GM12875 (cell line): ENCODE measurements at regions not wholly inside any gene's neighbourhood (a gene's known extent, or its start where the extent isn't known, plus 50 kb on each side); places are given as distances from the start of the nearest gene placed in this dataset.
"Not testable (repeated sequence)": the region's sequence is repeated elsewhere in the genome, so short reads cannot be mapped to it uniquely, and the experiment has no call there.

Source experiments
- H3K4me3 ChIP-seq: one replicate; pipeline ENCODE4 v1.5.1; 2011; ENCODE audit warnings: low read depth, low read length, control low read depth
- TF ChIP-seq, protein P1 (sequence below): IDR thresholded peaks from 2 replicates; pipeline ENCODE4 v1.5.1; 2011; ENCODE audit warnings: low read depth, mild to moderate bottlenecking, control low read depth, inconsistent platforms, low read length, moderate library complexity, borderline replicate concordance; ENCODE audit not compliant: insufficient read depth

- TF ChIP-seq, protein P1, sequence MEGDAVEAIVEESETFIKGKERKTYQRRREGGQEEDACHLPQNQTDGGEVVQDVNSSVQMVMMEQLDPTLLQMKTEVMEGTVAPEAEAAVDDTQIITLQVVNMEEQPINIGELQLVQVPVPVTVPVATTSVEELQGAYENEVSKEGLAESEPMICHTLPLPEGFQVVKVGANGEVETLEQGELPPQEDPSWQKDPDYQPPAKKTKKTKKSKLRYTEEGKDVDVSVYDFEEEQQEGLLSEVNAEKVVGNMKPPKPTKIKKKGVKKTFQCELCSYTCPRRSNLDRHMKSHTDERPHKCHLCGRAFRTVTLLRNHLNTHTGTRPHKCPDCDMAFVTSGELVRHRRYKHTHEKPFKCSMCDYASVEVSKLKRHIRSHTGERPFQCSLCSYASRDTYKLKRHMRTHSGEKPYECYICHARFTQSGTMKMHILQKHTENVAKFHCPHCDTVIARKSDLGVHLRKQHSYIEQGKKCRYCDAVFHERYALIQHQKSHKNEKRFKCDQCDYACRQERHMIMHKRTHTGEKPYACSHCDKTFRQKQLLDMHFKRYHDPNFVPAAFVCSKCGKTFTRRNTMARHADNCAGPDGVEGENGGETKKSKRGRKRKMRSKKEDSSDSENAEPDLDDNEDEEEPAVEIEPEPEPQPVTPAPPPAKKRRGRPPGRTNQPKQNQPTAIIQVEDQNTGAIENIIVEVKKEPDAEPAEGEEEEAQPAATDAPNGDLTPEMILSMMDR: no peak
- no peak overlapping the region for H3K4me3 ChIP-seq
Observed at GRCh38 chr3:182413682-182414081, 379.6 kb upstream of the ATP11B start.

DNA sequence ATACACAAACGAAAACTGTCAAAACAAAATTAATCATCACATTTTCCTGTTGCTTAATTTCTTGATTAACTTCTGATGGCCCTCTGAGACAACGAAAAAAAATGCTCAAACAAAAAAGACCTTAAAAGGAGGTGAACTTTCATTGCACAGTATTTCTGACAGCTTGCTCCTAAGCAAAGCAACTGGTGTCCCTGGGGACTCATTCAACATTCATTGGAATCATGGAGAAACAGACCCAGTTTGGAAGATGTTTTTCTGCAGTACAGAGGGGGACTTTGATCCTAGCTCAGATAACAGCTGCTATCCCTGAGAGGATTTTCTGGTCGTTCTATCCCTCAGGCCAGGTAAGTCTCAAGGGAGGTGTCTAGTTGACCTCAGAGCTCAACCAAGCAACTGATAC is 378.7 kb upstream of the ATP11B start:
- TF ChIP-seq, protein P1: no peak
- H3K4me3 ChIP-seq: no peak overlapping the region

- TF ChIP-seq, protein P1: no peak
- H3K4me3 ChIP-seq: no peak overlapping the region
Observed at GRCh38 chr3:182420741-182421140, 372.6 kb upstream of the ATP11B start.

DNA sequence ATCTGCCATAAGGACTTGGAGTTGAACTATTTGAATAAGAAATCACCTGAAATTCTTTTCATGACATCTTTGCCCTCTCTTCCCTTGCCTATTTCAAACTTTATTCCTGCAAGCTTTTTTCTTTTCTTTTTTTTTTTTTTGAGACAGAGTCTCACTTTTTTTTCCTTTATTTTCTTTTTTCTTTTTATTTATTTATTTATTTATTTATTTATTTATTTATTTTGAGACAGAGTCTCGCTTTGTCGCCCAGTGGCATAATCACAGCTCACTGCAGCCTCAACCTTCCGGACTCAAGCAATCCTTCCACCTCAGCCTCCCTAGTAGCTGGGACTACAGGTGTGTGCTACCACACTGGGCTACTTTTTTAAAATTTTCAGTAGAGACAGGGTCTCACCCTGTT is 369.3 kb upstream of the ATP11B start:
- TF ChIP-seq, protein P1: no peak
- H3K4me3 ChIP-seq: no peak overlapping the region

DNA sequence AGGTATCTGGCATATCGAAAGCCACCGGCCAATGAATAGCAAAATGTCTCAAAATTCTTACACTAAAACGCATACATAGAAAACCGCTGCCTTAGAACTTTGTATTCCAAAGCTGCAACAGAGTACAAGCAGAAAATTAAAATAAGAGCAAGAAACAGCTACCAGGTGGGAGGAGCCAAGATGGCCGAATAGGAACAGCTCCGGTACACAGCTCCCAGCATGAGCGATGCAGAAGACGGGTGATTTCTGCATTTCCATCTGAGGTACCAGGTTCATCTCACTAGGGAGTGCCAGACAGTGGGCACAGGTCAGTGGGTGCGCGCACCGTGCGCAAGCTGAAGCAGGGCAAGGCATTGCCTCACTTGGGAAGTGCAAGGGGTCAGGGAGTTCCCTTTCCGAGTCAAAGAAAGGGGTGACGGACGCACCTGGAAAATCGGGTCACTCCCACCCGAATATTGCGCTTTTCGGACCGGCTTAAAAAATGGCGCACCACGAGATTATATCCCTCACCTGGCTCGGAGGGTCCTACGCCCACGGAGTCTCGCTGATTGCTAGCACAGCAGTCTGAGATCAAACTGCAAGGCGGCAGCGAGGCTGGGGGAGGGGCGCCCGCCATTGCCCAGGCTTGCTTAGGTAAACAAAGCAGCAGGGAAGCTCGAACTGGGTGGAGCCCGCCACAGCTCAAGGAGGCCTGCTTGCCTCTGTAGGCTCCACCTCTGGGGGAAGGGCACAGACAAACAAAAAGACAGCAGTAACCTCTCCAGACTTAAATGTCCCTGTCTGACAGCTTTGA is 367.2 kb upstream of the ATP11B start:
- H3K4me3 ChIP-seq: not testable (repeated sequence)

GRCh38 chr3:182431972-182432371 is 361.3 kb upstream of the ATP11B start:
- not testable (repeated sequence) for H3K4me3 ChIP-seq

DNA sequence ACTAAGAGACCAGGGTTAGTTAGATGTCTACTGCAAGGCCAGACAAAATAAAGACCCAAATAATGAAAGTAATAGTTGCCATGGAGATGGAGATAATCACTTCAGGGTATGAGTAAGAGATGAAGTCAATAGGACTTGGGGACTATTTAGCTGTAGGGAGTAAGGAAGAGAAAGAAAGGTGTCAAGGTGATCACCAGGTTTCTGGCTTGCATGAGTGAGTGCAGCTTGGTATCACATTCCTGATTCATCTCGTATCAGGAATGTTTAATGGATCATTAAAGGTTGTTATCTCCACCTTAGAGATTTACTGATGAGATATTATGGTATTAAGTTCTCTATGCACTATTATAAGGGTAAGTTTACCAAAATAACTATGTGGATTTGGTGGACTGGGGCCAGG is 357.4 kb upstream of the ATP11B start:
- TF ChIP-seq, protein P1: no peak
- no peak overlapping the region for H3K4me3 ChIP-seq

GRCh38 chr3:182436547-182436946 is 356.8 kb upstream of the ATP11B start:
- TF ChIP-seq, protein P1: no peak
- no peak overlapping the region for H3K4me3 ChIP-seq
